Adipocyte (in vitro differentiated cells): ENCODE measurements at regions not wholly inside any gene's neighbourhood (a gene's known extent, or its start where the extent isn't known, plus 50 kb on each side); places are given as distances from the start of the nearest gene placed in this dataset.

Source experiments
- DNase-seq: peaks from one replicate; pipeline ENCODE4 v3.0.0-alpha.2; 2015; ENCODE audit warnings: low read depth
- H3K27me3 ChIP-seq: replicated peaks from 2 replicates; pipeline ENCODE4 v1.7.0; 2013; ENCODE audit warnings: mild to moderate bottlenecking, low read length, moderate library complexity; ENCODE audit not compliant: control insufficient read depth, insufficient read depth
- H3K36me3 ChIP-seq: 2 replicates; pipeline ENCODE4 v1.7.0; 2013; ENCODE audit warnings: low read length, mild to moderate bottlenecking, moderate library complexity; ENCODE audit not compliant: control insufficient read depth, insufficient read depth, severe bottlenecking
- H3K4me1 ChIP-seq: 2 replicates; pipeline ENCODE4 v1.7.0; 2013; ENCODE audit warnings: mild to moderate bottlenecking, low read length, moderate library complexity; ENCODE audit not compliant: control insufficient read depth, insufficient read depth
- H3K4me3 ChIP-seq: 2 replicates; pipeline ENCODE4 v1.7.0; 2013; ENCODE audit warnings: mild to moderate bottlenecking, low read length, moderate library complexity
- H3K9ac ChIP-seq: 2 replicates; pipeline ENCODE4 v1.7.0; 2013; ENCODE audit warnings: mild to moderate bottlenecking, low read length, moderate library complexity
- H3K9me3 ChIP-seq: 2 replicates; pipeline ENCODE4 v1.7.0; 2013; ENCODE audit warnings: mild to moderate bottlenecking, low read length, moderate library complexity; ENCODE audit not compliant: control insufficient read depth

- H3K4me1 ChIP-seq = peaks cover 3% of the 10 kb centered on the region
- no peak for DNase-seq
- no peak overlapping the region for H3K4me3 ChIP-seq
- H3K9me3 ChIP-seq = no peaks in the 10 kb centered on the region
- no peak overlapping the region for H3K9ac ChIP-seq
- no peaks in the 10 kb centered on the region for H3K36me3 ChIP-seq
- H3K27me3 ChIP-seq = no peaks in the 10 kb centered on the region
Observed at GRCh38 chr6:56388415-56388755, 141.0 kb upstream of the COL21A1 start.

DNA sequence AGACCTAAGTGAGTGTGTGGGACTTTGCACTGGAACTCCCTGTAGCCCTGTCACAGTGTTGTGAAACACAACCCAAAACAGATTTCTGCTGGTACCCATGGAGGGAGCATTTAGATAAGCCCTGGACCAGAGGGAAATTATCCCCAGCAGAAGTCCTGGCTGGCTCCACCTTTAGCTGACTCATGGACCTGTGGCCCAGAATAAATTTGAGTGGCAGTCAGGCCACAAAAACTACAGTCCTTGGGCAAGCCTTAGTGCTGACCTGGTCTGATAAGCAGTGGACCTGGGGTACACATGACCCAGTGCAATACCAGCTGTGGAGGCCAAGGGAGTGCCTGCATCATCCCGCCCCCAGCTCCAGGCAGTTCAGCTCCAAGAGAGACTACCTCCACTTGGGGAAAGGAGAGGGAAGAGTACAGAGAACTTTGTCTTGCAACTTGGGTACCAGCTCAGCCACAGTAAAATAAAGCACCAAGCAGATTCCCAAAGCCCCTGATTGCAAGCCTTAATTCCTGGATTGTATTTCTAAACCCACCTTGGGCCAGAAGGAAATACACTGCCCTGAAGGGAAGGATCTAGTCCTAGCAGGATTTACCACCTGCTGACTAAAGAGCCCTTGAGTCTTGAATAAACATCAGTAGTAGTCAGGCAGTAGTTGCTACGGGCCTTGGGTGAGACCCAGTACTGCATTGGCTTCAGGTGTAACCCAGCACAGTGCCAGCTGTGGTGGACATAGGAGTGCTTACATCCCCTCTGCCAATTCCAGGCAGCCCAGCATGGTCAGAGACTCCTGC lies 140.4 kb upstream of the COL21A1 start:
- DNase-seq = no peak
- H3K4me1 ChIP-seq = peaks cover 3% of the 10 kb centered on the region
- H3K9me3 ChIP-seq = no peaks in the 10 kb centered on the region
- H3K9ac ChIP-seq = no peak overlapping the region
- H3K4me3 ChIP-seq = no peak overlapping the region
- H3K36me3 ChIP-seq = no peaks in the 10 kb centered on the region
- no peaks in the 10 kb centered on the region for H3K27me3 ChIP-seq

GRCh38 chr6:56386717-56387116 lies 139.3 kb upstream of the COL21A1 start:
- peaks cover 3% of the 10 kb centered on the region for H3K4me1 ChIP-seq
- H3K9ac ChIP-seq = no peak overlapping the region
- no peak overlapping the region for H3K4me3 ChIP-seq
- H3K27me3 ChIP-seq = no peaks in the 10 kb centered on the region
- no peak for DNase-seq
- no peaks in the 10 kb centered on the region for H3K36me3 ChIP-seq
- no peaks in the 10 kb centered on the region for H3K9me3 ChIP-seq

DNA sequence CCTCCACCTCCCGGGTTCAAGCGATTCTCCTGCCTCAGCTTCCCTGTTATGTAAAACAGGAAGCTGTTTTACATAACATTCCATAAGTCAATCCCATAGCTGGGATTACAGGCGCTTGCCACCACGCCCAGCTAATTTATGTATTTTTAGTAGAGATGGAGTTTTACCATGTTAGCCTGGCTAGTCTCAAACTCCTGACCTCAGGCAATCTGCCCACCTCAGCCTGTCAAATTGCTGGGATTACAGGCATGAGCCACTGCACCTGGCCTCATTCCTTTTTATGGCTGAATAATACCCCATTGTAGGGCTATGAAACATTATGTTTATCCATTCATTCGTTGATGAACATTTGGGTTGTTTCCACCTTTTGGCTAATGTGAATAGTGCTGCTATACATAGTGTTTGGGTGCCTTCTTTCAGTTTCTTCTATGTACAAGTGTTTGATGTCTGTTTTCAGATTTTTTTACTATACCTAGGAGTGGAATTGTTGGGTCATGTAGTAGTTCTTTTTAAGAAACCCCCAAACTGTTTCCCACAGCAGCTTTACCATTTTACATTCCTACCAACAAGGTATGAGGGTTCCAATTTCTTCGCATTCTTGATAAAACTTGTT lies 138.7 kb upstream of the COL21A1 start:
- Histone ChIP-seq H3K9me3 (no peaks in the 10 kb centered on the region), H3K9ac (no peak overlapping the region), H3K36me3 (no peaks in the 10 kb centered on the region), H3K4me1 (peaks cover 3% of the 10 kb centered on the region), H3K27me3 (no peaks in the 10 kb centered on the region), H3K4me3 (no peak overlapping the region)
- no peak for DNase-seq

DNA sequence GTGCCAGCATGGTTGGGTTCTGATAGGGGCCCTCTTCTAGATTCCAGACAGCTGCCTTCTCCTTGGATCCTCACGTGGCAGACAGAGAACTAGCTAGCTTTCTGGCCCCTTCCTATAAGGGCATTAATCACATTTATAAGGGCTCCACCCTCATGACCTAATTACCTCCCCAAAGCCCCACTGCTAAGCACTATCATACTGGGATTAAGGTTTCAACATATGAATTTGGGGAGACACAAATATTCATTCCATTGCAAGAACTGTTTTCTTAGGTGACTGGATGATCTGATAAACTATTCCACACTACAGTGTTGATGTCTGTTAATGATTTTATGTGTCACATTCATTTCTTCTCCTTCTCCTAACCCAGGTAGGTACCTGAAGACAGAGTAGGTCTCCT lies 135.8 kb upstream of the COL21A1 start:
- DNase-seq = no peak
- no peaks in the 10 kb centered on the region for H3K9me3 ChIP-seq
- no peak overlapping the region for H3K4me3 ChIP-seq
- H3K9ac ChIP-seq = no peak overlapping the region
- no peaks in the 10 kb centered on the region for H3K36me3 ChIP-seq
- no peaks in the 10 kb centered on the region for H3K27me3 ChIP-seq
- peaks cover 8% of the 10 kb centered on the region for H3K4me1 ChIP-seq

- Histone ChIP-seq H3K9me3 (no peaks in the 10 kb centered on the region), H3K4me3 (no peak overlapping the region), H3K27me3 (no peaks in the 10 kb centered on the region), H3K9ac (no peak overlapping the region), H3K4me1 (peaks cover 5% of the 10 kb centered on the region), H3K36me3 (no peaks in the 10 kb centered on the region)
- no peak for DNase-seq
Observed at GRCh38 chr6:56382416-56382940, 135.1 kb upstream of the COL21A1 start.

DNA sequence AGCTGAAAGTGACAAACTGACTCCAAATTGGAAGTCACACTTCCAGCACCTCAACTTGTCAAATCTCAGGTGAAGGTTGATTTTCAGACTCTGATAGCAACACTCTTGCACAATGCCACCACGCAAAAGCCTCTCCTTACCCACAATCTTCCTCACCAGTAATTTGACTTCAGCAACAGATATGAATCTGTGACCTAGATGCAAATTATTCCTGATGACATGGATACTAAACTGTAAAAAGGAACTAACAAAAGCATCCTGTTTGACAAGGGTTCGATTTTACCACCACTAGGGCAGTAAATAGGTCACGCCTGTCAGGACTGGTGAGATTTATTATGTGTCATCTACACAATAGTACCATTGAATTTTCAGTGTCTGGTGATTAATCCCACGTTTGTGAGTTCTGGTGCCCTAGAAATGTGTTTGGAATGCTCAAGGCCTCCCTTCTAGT lies 134.4 kb upstream of the COL21A1 start:
- Histone ChIP-seq H3K4me3 (no peak overlapping the region), H3K36me3 (no peaks in the 10 kb centered on the region), H3K4me1 (peaks cover 5% of the 10 kb centered on the region), H3K9ac (no peak overlapping the region), H3K9me3 (no peaks in the 10 kb centered on the region), H3K27me3 (no peaks in the 10 kb centered on the region)
- DNase-seq = no peak

GRCh38 chr6:56380476-56380875 lies 133.1 kb upstream of the COL21A1 start:
- no peak overlapping the region for H3K9ac ChIP-seq
- H3K4me3 ChIP-seq = no peak overlapping the region
- no peaks in the 10 kb centered on the region for H3K36me3 ChIP-seq
- H3K4me1 ChIP-seq = peaks cover 11% of the 10 kb centered on the region
- no peaks in the 10 kb centered on the region for H3K27me3 ChIP-seq
- H3K9me3 ChIP-seq = no peaks in the 10 kb centered on the region
- no peak for DNase-seq

DNA sequence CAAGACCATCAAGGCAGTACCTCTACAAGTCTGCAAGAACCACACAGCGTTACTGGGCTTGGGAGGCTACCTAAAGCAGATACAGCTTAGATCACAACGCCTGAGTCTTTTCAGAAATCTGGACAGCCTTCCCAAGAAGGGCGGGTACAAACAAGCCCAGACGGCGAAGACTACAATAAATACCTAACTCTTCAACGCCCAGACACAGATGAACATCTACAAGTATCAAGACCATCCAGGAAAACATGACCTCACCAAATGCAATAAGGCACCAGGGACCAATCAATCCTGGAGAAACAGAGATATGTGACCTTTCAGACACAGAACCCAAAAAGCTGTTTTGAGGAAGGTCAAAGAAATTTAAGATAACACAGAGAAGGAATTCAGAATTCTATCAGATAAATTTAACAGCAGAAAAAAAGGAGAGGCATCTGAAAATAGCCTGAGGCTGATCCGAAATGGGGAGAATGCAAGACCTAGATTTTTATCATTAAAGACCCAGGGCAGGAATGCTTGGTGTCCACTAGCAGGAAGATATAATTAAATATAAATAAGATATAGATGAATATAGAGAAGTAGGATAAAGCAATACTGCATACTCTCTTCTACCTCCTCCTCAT lies 131.7 kb upstream of the COL21A1 start:
- DNase-seq = no peak
- Histone ChIP-seq H3K9ac (no peak overlapping the region), H3K27me3 (no peaks in the 10 kb centered on the region), H3K4me3 (no peak overlapping the region), H3K4me1 (peaks cover 19% of the 10 kb centered on the region), H3K9me3 (no peaks in the 10 kb centered on the region), H3K36me3 (no peaks in the 10 kb centered on the region)

- no peak for DNase-seq
- Histone ChIP-seq H3K9ac (no peak overlapping the region), H3K9me3 (no peaks in the 10 kb centered on the region), H3K27me3 (no peaks in the 10 kb centered on the region), H3K4me1 (peaks cover 19% of the 10 kb centered on the region), H3K36me3 (no peaks in the 10 kb centered on the region), H3K4me3 (no peak overlapping the region)
Observed at GRCh38 chr6:56378507-56378906, 131.1 kb upstream of the COL21A1 start.

DNA sequence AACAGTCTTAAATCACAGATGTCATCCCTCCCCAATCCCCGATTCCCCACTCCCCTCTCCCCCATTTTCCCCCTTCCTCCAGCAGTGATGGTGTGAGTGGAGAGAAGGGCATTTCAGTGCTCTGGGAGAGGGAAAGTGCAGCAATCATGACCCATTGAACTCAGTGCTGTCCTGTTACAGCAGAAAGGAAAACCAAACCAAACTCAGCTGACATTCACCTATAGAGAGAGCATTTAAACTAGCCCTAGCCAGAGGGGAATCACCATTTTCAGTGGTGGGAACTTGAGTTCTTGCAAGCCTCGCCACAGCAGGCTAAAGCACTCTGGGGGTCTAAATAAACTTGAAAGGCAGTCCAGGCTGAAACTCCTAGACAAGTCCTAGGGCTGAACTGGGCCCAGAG lies 129.9 kb upstream of the COL21A1 start:
- Histone ChIP-seq H3K27me3 (no peaks in the 10 kb centered on the region), H3K9me3 (no peaks in the 10 kb centered on the region), H3K36me3 (no peaks in the 10 kb centered on the region), H3K4me3 (no peak overlapping the region), H3K9ac (no peak overlapping the region), H3K4me1 (peaks cover 24% of the 10 kb centered on the region)
- DNase-seq = no peak
